ENCODE measurements at regions not wholly inside any gene's neighbourhood (a gene's known extent, or its start where the extent isn't known, plus 50 kb on each side); places are given as distances from the start of the nearest gene placed in this dataset.

DNA sequence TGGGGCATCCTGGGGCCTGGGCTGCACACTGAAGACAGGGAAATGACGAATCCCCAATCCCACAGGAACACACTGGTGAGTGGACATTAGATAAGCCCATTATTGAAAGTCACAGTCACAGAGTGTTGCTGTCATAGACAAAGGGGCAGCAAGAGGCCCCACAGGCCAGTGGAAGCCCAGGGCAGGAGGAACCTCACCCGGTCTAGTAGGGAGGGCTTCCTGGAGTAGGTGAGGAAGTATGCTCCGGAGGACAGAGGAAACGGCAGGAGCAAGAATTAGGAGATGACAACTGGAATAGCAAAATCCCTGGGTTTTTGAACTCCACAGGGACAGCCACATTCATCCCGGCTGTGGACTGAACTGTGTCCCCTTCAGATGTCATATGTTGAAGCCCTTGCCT lies 101.2 kb downstream of the TPRA1 start:
- H3K36me3 Mint-ChIP-seq (ENCODE audit: low read depth) = no peaks in the 10 kb centered on the region
- H3K9ac ChIP-seq (ENCODE audit: extremely low read depth, low read length, poor library complexity, severe bottlenecking) = no peak overlapping the region
- WGBS, 2 experiments (ENCODE audit: insufficient coverage in 1 of 2, insufficient read length in 1 of 2) = 89 to 98% methylated on average over 5 of the region's 5 CpGs

DNA sequence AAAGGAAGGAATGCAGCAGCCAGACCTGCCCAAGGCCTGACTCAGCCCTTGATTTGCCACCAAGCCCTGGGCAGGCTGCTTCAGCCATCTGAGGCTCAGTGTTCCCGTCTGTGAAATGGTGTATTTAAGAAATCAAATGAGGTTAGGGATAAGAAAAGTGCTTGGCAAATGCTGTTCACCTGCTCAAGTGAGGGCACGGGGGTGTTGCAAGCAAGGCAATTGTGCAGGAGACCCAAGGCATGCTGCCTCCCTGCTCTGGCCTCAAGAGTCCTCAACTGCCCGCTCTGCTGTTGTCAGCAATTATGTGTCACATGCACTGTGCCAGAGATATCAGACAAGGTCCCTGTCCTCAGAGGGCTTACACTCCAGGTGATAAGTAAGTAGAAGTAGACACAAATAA lies 101.8 kb downstream of the TPRA1 start:
- H3K27me3 Mint-ChIP-seq (ENCODE audit: insufficient read depth) = no peaks in the 10 kb centered on the region
- no peak overlapping the region for H3K27ac Mint-ChIP-seq
- TF ChIP-seq, protein P1, sequence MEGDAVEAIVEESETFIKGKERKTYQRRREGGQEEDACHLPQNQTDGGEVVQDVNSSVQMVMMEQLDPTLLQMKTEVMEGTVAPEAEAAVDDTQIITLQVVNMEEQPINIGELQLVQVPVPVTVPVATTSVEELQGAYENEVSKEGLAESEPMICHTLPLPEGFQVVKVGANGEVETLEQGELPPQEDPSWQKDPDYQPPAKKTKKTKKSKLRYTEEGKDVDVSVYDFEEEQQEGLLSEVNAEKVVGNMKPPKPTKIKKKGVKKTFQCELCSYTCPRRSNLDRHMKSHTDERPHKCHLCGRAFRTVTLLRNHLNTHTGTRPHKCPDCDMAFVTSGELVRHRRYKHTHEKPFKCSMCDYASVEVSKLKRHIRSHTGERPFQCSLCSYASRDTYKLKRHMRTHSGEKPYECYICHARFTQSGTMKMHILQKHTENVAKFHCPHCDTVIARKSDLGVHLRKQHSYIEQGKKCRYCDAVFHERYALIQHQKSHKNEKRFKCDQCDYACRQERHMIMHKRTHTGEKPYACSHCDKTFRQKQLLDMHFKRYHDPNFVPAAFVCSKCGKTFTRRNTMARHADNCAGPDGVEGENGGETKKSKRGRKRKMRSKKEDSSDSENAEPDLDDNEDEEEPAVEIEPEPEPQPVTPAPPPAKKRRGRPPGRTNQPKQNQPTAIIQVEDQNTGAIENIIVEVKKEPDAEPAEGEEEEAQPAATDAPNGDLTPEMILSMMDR (conservative IDR thresholded peaks at IDR 0.05) = no peak
- H3K36me3 Mint-ChIP-seq (ENCODE audit: low read depth) = no peaks in the 10 kb centered on the region
- 88 to 89% methylated on average over 2 to 3 of the region's 3 CpGs for WGBS, 2 experiments (ENCODE audit: insufficient coverage in 1 of 2, insufficient read length in 1 of 2)
- no peaks in the 10 kb centered on the region for H3K4me1 ChIP-seq (ENCODE audit: control insufficient read depth, insufficient read depth, low read length)
- no peaks in the 10 kb centered on the region for H3K27me3 ChIP-seq (ENCODE audit: control insufficient read depth, insufficient read depth, low read length, poor library complexity, severe bottlenecking)
- H3K36me3 ChIP-seq (ENCODE audit: control insufficient read depth, insufficient read depth, low read length) = no peaks in the 10 kb centered on the region
- peaks cover 7% of the 10 kb centered on the region for H3K9me3 Mint-ChIP-seq
- no peaks in the 10 kb centered on the region for H3K4me1 Mint-ChIP-seq
- DNase-seq = peak; percentile 13
- H3K9me3 ChIP-seq (ENCODE audit: control insufficient read depth, low read length) = no peaks in the 10 kb centered on the region
- H3K4me3 Mint-ChIP-seq = no peak overlapping the region
- no peak overlapping the region for H3K9ac ChIP-seq (ENCODE audit: extremely low read depth, low read length, poor library complexity, severe bottlenecking)
- no peak overlapping the region for H3K4me3 ChIP-seq (ENCODE audit: low read length)
- no peak overlapping the region for H3K27ac ChIP-seq (ENCODE audit: low read depth, low read length)

More for the DNA sequence above, 101.2 kb downstream of the TPRA1 start:
- Mint-ChIP-seq H3K4me3 (no peak overlapping the region), H3K27ac (no peak overlapping the region), H3K4me1 (no peaks in the 10 kb centered on the region), H3K9me3 (peaks cover 7% of the 10 kb centered on the region), H3K27me3 (ENCODE audit: insufficient read depth) (no peaks in the 10 kb centered on the region)
- Histone ChIP-seq H3K9me3 (ENCODE audit: control insufficient read depth, low read length) (no peaks in the 10 kb centered on the region), H3K4me3 (ENCODE audit: low read length) (no peak overlapping the region), H3K36me3 (ENCODE audit: control insufficient read depth, insufficient read depth, low read length) (no peaks in the 10 kb centered on the region), H3K27me3 (ENCODE audit: control insufficient read depth, insufficient read depth, low read length, poor library complexity, severe bottlenecking) (no peaks in the 10 kb centered on the region), H3K4me1 (ENCODE audit: control insufficient read depth, insufficient read depth, low read length) (no peaks in the 10 kb centered on the region), H3K27ac (ENCODE audit: low read depth, low read length) (no peak overlapping the region)
- TF ChIP-seq, protein P1 (conservative IDR thresholded peaks at IDR 0.05) = no peak
- DNase-seq = peak; percentile 17

DNA sequence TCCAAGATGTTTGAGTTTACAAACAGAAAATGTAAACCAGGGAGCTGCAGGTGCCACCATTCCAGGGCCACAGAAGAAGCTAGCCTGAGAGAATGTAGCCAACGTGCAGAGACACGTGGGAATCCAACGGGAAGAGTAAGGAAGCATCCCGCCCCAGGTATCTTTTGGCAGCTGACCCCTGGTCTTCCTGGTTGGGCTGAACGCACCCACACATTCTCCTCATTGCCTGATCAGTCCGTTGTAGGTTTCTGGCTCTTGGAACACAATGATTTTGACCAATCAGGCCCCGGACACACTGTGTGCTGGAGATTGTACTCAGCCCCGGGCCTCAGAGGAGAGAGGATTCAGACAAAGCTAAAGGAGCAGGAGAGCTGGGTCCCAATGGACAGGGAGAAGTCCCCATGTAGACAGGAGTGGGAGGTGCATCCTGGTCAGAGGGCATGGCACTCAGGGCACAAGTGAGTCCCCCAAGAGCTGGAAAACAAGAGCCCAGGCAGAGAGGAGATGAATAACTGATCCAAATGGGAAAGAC lies 102.3 kb downstream of the TPRA1 start:
- TF ChIP-seq, protein P1 (conservative IDR thresholded peaks at IDR 0.05) = no peak
- Histone ChIP-seq H3K27me3 (ENCODE audit: control insufficient read depth, insufficient read depth, low read length, poor library complexity, severe bottlenecking) (no peaks in the 10 kb centered on the region), H3K4me1 (ENCODE audit: control insufficient read depth, insufficient read depth, low read length) (no peaks in the 10 kb centered on the region), H3K27ac (ENCODE audit: low read depth, low read length) (no peak overlapping the region), H3K9me3 (ENCODE audit: control insufficient read depth, low read length) (no peaks in the 10 kb centered on the region), H3K36me3 (ENCODE audit: control insufficient read depth, insufficient read depth, low read length) (no peaks in the 10 kb centered on the region), H3K9ac (ENCODE audit: extremely low read depth, low read length, poor library complexity, severe bottlenecking) (no peak overlapping the region), H3K4me3 (ENCODE audit: low read length) (no peak overlapping the region)
- no peak overlapping the region for H3K4me3 Mint-ChIP-seq
- no peaks in the 10 kb centered on the region for H3K36me3 Mint-ChIP-seq (ENCODE audit: low read depth)
- peak; percentile 38 for DNase-seq
- WGBS, 2 experiments (ENCODE audit: insufficient coverage in 1 of 2, insufficient read length in 1 of 2) = 87 to 89% methylated on average over 7 to 8 of the region's 8 CpGs
- no peak overlapping the region for H3K27ac Mint-ChIP-seq
- H3K4me1 Mint-ChIP-seq = no peaks in the 10 kb centered on the region
- peaks cover 3% of the 10 kb centered on the region for H3K9me3 Mint-ChIP-seq
- H3K27me3 Mint-ChIP-seq (ENCODE audit: insufficient read depth) = no peaks in the 10 kb centered on the region
